ENCODE measurements at regions not wholly inside any gene's neighbourhood (a gene's known extent, or its start where the extent isn't known, plus 50 kb on each side); places are given as distances from the start of the nearest gene placed in this dataset.

DNA sequence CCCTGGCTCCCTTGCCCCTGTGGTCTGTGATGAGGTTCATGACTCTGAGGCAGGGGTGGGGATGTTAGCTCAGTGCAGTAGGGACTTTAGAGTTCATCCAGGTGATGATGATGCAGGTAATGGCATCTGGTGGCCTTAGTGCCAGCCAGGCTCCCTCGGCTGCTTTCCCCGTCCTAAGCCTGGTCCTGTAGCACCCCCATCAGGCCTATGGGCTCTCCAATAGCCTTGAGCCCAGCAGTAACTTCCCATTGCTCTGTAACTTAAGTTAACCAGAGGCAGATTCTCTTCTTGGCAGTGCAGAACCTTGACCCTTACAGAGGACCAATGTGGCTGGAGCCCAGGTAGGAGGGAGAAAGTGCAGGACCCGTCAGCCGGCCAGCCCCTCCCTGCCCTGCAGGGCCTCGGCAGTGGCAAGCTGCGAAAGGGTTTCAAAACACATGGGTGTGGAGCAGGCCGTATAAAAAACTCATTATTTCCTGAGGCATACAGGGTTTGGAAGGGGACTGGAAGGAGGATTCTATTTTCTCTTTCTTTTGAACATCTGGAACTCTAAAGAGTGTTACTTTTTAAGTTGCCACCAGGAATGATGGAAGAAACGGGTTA, 406.9 kb downstream of the CDH26 start:
- DNase-seq (ENCODE audit: low read depth, low spot score), result no peak
- TF ChIP-seq, protein P1, sequence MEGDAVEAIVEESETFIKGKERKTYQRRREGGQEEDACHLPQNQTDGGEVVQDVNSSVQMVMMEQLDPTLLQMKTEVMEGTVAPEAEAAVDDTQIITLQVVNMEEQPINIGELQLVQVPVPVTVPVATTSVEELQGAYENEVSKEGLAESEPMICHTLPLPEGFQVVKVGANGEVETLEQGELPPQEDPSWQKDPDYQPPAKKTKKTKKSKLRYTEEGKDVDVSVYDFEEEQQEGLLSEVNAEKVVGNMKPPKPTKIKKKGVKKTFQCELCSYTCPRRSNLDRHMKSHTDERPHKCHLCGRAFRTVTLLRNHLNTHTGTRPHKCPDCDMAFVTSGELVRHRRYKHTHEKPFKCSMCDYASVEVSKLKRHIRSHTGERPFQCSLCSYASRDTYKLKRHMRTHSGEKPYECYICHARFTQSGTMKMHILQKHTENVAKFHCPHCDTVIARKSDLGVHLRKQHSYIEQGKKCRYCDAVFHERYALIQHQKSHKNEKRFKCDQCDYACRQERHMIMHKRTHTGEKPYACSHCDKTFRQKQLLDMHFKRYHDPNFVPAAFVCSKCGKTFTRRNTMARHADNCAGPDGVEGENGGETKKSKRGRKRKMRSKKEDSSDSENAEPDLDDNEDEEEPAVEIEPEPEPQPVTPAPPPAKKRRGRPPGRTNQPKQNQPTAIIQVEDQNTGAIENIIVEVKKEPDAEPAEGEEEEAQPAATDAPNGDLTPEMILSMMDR (IDR thresholded peaks at IDR 0.05; ENCODE audit: low read depth, low read length), result peak; percentile 6
- in situ Hi-C loops (cut with HindIII; ENCODE audit: low sequenced_read_pairs), result no loop called here
- H3K4me3 ChIP-seq (ENCODE audit: low read depth, low read length), result no peak overlapping the region

DNA sequence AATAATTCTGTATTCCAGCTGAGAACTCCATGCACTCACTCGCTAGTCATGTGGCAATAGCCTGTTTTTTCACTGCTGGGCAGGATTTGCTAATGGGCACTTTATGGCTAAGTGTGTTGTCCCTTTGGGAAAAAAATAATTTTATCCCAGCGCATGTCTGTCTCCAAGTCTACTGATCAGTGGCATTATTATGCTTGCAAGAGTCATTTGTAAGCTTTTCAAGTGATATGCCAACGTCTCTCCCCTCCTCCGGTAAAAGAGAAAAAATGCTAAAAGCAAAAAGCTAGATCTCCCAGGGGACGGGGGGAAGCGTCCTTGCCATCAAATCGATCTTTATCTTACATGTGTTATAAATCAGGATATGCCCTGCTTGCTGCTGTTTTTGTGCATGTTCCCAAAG, 407.7 kb downstream of the CDH26 start:
- no peak overlapping the region for H3K4me3 ChIP-seq (ENCODE audit: low read depth, low read length)
- DNase-seq (ENCODE audit: low read depth, low spot score), result no peak
- TF ChIP-seq, protein P1 (IDR thresholded peaks at IDR 0.05; ENCODE audit: low read depth, low read length), result no peak
- in situ Hi-C loops (cut with HindIII; ENCODE audit: low sequenced_read_pairs), result no loop called here

DNA sequence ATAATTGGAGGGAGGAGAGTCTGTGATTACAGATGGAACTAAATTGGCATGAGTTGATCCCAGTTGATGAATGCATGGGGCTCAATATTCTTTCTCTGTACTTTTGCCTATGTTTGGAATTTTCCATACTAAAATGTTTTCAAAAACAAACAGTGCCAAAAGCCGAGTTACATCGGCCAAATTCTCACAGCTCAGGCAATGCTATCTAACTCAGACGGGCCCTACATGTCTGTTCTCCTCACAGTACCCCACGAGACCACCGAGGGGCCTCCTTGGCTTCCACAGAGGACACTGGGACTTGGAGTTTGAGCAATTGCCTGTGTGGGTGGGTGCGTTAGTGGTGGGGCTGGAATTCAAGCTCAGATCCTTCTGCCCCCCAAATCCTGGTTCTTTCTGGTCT, 413.2 kb downstream of the CDH26 start:
- in situ Hi-C loops (cut with HindIII; ENCODE audit: low sequenced_read_pairs), result no loop called here
- TF ChIP-seq, protein P1 (IDR thresholded peaks at IDR 0.05; ENCODE audit: low read depth, low read length), result no peak
- no peak overlapping the region for H3K4me3 ChIP-seq (ENCODE audit: low read depth, low read length)
- DNase-seq (ENCODE audit: low read depth, low spot score), result no peak

DNA sequence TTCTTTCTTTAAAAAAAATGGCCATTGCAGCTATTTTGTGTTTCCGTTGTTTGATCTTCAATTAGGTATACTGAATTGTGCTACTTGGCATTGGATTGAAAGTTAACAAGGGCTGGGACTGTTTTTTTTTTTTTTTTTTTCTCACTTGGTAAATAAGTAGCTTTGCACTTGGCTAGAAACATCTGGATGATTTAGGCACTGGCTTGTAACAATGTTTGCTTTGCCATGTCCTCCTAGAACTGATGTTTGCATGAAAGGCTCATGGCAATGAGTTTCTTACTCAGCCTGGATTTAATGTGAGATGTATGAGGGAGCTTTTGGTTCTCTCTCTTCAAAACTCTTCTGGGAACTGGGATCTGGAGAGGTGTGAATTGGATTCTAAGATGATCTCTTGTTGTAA, 414.1 kb downstream of the CDH26 start:
- TF ChIP-seq, protein P1 (IDR thresholded peaks at IDR 0.05; ENCODE audit: low read depth, low read length), result no peak
- DNase-seq (ENCODE audit: low read depth, low spot score), result no peak
- in situ Hi-C loops (cut with HindIII; ENCODE audit: low sequenced_read_pairs), result no loop called here

DNA sequence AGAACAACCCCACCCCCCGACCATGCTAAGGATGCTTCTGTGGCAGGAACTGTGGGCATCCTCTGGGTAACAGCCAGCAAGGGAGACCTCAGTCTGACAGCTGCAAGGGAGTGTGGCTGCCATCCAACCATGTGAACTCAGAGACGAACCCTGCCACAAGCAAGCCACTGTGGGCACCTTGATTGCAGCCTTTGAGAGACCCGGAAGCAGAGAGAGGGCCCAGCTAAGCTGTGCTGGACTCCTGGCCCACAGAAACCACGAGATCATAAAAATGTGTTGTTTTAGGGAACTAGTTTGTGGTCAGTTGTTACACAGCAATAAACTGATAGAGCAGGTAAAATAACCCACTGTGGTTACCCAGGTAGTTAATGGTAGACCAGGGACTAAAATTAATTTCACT, 414.6 kb downstream of the CDH26 start:
- DNase-seq (ENCODE audit: low read depth, low spot score), result no peak
- in situ Hi-C loops (cut with HindIII; ENCODE audit: low sequenced_read_pairs), result no loop called here
- no peak overlapping the region for H3K4me3 ChIP-seq (ENCODE audit: low read depth, low read length)
- TF ChIP-seq, protein P1 (IDR thresholded peaks at IDR 0.05; ENCODE audit: low read depth, low read length), result no peak

More for the DNA sequence above, 414.1 kb downstream of the CDH26 start:
- no peak overlapping the region for H3K4me3 ChIP-seq (ENCODE audit: low read depth, low read length)

DNA sequence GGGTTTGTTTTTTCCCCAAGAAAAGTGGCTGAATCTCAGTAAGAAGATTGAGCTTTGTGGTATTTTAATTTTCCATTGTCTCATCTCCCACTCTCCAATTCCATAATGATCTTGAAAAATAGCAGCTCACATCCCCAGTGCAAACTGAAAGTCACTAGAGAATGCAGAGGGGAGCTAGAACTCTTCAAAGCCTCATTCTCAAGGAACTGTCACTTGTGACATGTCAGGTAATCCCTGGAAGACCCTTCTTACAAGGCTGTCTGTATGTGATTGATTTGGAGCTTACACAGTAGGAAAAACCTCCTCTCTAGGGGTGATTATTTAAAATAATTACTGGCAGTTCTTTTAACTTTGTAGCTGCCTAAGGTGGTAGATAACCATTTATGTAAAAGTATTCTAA, 420.4 kb downstream of the CDH26 start:
- H3K4me3 ChIP-seq (ENCODE audit: low read depth, low read length), result no peak overlapping the region
- DNase-seq (ENCODE audit: low read depth, low spot score), result no peak
- in situ Hi-C loops (cut with HindIII; ENCODE audit: low sequenced_read_pairs), result no loop called here
- TF ChIP-seq, protein P1 (IDR thresholded peaks at IDR 0.05; ENCODE audit: low read depth, low read length), result no peak
